MCF 10A (cell line): ENCODE measurements at regions not wholly inside any gene's neighbourhood (a gene's known extent, or its start where the extent isn't known, plus 50 kb on each side); places are given as distances from the start of the nearest gene placed in this dataset.
"Not testable (repeated sequence)": the region's sequence is repeated elsewhere in the genome, so short reads cannot be mapped to it uniquely, and the experiment has no call there.

Experiments used
- BruUV-seq: library from RNA; stranded (reverse); fragments of 400-500 nt; replicated peaks from 2 replicates; lab custom pipeline; 2021; lab: Mats Ljungman, UMichigan
- CTCF ChIA-PET: fragments of 300-600 bp; sonication (Branson Sonifier 250); formaldehyde crosslinking; extraction: SDS; loops from one replicate; lab custom pipeline; 2021; ENCODE audit warnings: antibody characterized with exemption, inconsistent platforms; lab: Yijun Ruan, JAX
- POLR2A ChIA-PET: fragments of 300-600, 350-650 bp; sonication (Branson Sonifier 250); formaldehyde crosslinking; extraction: SDS; loops from one replicate; lab custom pipeline; 2020; ENCODE audit warnings: antibody characterized with exemption, inconsistent platforms; lab: Yijun Ruan, JAX
- DNase-seq: peaks from one replicate; pipeline ENCODE4 v3.0.0-alpha.2; 2018; ENCODE audit not compliant: unreplicated experiment
- H3K27ac Mint-ChIP-seq: one replicate; pipeline ENCODE4 v1.8.0; 2022; ENCODE audit warnings: mild to moderate bottlenecking, low read depth, mixed read lengths; ENCODE audit not compliant: unreplicated experiment
- H3K27me3 Mint-ChIP-seq: one replicate; pipeline ENCODE4 v1.8.0; 2022; ENCODE audit warnings: mixed read lengths; ENCODE audit not compliant: insufficient read depth, unreplicated experiment
- H3K36me3 Mint-ChIP-seq: one replicate; pipeline ENCODE4 v1.8.0; 2022; ENCODE audit warnings: mild to moderate bottlenecking, moderate library complexity, mixed read lengths; ENCODE audit not compliant: insufficient read depth, unreplicated experiment
- H3K4me1 Mint-ChIP-seq: one replicate; pipeline ENCODE4 v1.8.0; 2022; ENCODE audit warnings: mixed read lengths; ENCODE audit not compliant: insufficient read depth, unreplicated experiment
- H3K4me3 Mint-ChIP-seq: one replicate; pipeline ENCODE4 v1.8.0; 2022; ENCODE audit warnings: mild to moderate bottlenecking, moderate library complexity, mixed read lengths; ENCODE audit not compliant: unreplicated experiment
- H3K9me3 Mint-ChIP-seq: one replicate; pipeline ENCODE4 v1.8.0; 2022; ENCODE audit warnings: mixed read lengths; ENCODE audit not compliant: unreplicated experiment
- CTCF ChIP-seq: fragments of 200-600 bp; IDR thresholded peaks from one replicate; pipeline ENCODE4 v1.8.0; 2022; ENCODE audit warnings: antibody characterized with exemption, mild to moderate bottlenecking; ENCODE audit not compliant: unreplicated experiment
- intact Hi-C: fragments of 100-400 bp; cut with micrococcal nuclease; formaldehyde crosslinking; loops from 2 replicates; pipeline ENCODE4 v1.14.1; 2022

- H3K4me1 Mint-ChIP-seq = no peaks in the 10 kb centered on the region
- peaks cover 12% of the 10 kb centered on the region for H3K9me3 Mint-ChIP-seq
- no TSS peak for BruUV-seq
- no peaks in the 10 kb centered on the region for H3K27me3 Mint-ChIP-seq
- ChIA-PET POLR2A (no interaction called here), CTCF (interaction anchor here (0.7 kb wide), 1 partner anchor 28 kb away, joined by 3 read pairs; no protein-coding TSS in a partner anchor)
- H3K27ac Mint-ChIP-seq = no peak overlapping the region
- no peak for DNase-seq
- intact Hi-C loops = no loop called here
- H3K4me3 Mint-ChIP-seq = no peak overlapping the region
- no peaks in the 10 kb centered on the region for H3K36me3 Mint-ChIP-seq
- no peak for TF ChIP-seq CTCF
Observed at GRCh38 chr9:118665226-118665919, 703.9 kb downstream of the BRINP1 start.

DNA sequence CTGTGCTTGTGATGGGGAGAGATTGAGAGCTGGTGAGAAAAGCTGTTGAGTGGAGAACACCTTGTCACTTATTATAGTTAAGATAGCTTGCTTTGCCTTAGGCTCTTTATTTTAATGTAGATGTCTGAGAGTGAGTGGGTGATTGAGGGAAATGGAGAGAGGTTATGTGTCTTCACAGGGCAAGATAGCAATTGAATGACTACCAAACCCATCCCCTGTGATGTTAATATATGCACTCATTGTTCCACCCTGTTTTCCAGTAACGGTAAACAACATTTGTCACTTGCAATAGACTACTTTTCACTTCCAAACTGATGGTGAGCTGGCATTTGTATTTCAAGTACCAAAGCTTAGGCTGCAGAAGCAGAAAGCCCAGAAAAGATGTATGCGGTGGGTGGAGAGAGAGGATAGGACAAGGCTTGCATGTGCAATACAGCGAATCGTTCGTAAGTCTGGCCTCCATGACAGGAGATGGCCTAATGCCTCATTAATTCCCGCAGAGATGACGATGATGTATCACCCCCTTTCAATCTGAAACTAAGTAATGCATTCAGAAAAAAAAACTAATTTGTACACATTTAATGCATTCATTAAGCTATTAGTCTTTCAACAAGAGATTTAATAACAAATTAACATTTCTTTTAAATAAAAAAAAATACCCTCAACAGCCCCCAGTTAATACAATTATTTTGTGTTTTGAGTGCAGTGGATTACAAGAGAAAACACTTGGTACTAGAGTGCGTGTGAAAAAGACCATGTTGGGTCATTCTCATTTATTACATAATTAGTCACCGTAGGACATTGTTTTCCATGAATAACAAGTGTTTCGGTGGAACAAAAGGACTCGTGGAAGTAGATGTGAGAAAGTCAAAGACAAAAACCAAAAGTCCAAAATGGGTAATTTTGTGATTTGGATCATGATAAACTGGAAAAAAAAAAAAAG lies 699.0 kb downstream of the BRINP1 start:
- ChIA-PET CTCF (no interaction called here), POLR2A (no interaction called here)
- Mint-ChIP-seq H3K4me1 (no peaks in the 10 kb centered on the region), H3K4me3 (no peak overlapping the region), H3K36me3 (no peaks in the 10 kb centered on the region), H3K27ac (no peak overlapping the region), H3K27me3 (no peaks in the 10 kb centered on the region), H3K9me3 (peaks cover 19% of the 10 kb centered on the region)
- intact Hi-C loops = no loop called here
- BruUV-seq = no TSS peak
- no peak for DNase-seq
- TF ChIP-seq CTCF = no peak

GRCh38 chr9:118674942-118675341 lies 694.3 kb downstream of the BRINP1 start:
- ChIA-PET POLR2A (no interaction called here), CTCF (no interaction called here)
- H3K27me3 Mint-ChIP-seq = no peaks in the 10 kb centered on the region
- no peak for TF ChIP-seq CTCF
- intact Hi-C loops = no loop called here
- H3K9me3 Mint-ChIP-seq = peaks cover 17% of the 10 kb centered on the region
- no peak for DNase-seq
- no peaks in the 10 kb centered on the region for H3K4me1 Mint-ChIP-seq
- no peak overlapping the region for H3K4me3 Mint-ChIP-seq
- H3K36me3 Mint-ChIP-seq = peaks cover 7% of the 10 kb centered on the region
- H3K27ac Mint-ChIP-seq = no peak overlapping the region
- no TSS peak for BruUV-seq

GRCh38 chr9:118677936-118678653 lies 691.1 kb downstream of the BRINP1 start:
- CTCF ChIA-PET, H3K27ac Mint-ChIP-seq: not testable (repeated sequence)

More at GRCh38 chr9:118677936-118678653, 691.1 kb downstream of the BRINP1 start:
- BruUV-seq, H3K27me3 Mint-ChIP-seq, DNase-seq, H3K4me1 Mint-ChIP-seq, H3K4me3 Mint-ChIP-seq, POLR2A ChIA-PET, intact Hi-C loops, H3K36me3 Mint-ChIP-seq: not testable (repeated sequence)
- peaks cover 20% of the 10 kb centered on the region for H3K9me3 Mint-ChIP-seq
